ENCODE measurements at regions not wholly inside any gene's neighbourhood (a gene's known extent, or its start where the extent isn't known, plus 50 kb on each side); places are given as distances from the start of the nearest gene placed in this dataset.

GRCh38 chr18:51654488-51655326, 457.2 kb upstream of the MEX3C start:
- no peak for DNase-seq

DNA sequence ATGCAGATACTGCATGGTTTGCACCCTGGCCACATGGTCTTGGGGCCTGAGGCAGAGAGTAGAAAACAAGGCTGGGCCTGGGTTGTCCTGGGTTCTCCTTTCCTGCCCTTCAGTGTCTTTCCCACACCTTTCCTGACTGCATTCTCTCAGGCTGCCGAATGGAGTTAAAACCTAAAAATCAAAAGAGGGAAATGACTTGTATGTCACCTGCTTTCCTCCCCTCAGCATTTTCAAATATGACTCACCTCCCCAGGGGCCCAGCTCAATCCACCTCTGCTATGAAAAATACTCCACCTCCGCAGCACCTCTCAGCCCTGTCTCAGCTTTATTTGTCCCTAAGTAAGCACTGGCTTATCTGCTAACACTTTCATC, 457.8 kb upstream of the MEX3C start:
- no peak for DNase-seq

DNA sequence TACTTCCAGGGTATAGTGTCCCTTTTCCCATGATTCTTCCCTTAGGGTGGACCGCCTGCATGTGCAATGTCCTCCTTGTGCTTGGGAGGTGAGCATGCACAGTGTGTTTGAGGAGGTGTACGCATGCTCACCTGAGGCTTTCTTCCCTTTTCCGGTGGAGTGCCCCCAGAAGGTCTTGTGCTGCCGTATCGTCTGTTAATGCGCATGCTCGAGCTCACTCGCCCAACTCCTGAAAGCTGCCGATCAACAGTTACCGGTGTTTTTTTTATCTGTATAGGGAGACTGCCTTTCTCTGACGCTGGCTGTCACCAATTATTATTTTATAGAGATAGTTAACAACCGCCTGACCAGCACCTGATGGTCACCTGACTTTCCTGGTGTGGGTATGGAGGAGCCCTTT, 458.8 kb upstream of the MEX3C start:
- no peak for DNase-seq

DNA sequence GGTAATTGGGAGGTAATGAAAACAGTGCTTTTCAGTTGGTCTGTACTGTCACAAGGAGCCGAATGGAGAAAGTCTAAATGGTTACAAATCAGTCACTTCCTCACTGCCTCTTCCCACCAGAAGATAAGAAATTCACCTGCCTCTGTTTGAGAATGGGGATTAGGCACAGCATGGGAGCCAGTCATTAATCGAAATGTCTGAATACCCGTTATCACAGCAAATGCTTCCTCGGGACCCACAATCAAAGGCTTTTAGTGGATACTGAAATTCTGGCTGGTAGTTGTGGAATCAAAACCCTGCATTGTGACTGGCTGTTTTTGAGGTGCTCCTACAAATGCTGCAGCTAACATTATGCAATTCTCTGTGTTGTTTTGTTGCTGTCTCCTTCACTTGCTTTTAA, 461.0 kb upstream of the MEX3C start:
- no peak for DNase-seq

GRCh38 chr18:51659781-51660180, 462.3 kb upstream of the MEX3C start:
- DNase-seq, result no peak

- no peak for DNase-seq
These were observed 462.8 kb upstream of the MEX3C start for GRCh38 chr18:51660188-51660715.

GRCh38 chr18:51664236-51664635, 466.8 kb upstream of the MEX3C start:
- no peak for DNase-seq

DNA sequence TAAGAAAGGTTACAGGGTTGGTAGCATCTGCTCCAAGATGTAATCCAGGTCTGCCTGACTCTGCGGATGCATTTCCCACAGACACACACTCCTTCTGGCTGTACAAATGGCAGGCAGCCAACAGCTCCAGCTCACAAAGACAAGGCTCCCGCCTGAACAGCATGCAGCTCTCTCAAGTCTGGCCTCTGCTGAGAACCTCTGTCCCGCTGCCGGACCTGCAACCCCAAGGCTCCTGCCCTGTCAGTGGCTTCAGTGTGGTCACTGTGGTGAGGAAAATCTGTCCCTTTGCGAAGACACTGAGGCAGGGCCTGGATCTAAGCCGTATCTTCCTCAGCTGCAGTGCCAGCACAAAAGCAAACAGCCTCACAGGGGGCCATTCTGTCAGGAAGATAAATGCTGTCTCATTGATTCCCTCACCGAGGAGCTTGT, 469.3 kb upstream of the MEX3C start:
- no peak for DNase-seq

GRCh38 chr18:51668101-51668500, 470.6 kb upstream of the MEX3C start:
- peak; percentile 9 to 82 for DNase-seq

DNA sequence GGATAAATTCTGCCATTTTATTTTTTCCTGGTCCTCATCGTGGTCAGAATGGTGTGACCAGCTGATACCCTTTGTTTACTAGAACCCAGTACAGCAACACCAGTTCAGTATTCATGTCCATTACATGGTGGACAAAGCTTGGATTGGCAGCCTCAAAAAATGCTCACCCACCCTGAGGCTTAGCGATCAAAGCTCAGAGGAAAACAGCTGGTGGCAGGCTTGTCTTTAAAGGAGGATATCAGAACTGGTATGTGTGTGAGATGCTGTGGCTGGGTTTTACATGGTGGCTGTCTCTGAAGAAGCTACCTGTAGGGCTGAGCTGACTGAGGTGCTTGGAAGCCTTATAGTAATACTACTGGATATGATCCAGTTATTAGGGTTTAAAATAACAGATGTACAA, 471.1 kb upstream of the MEX3C start:
- no peak for DNase-seq

- DNase-seq, result no peak
These were observed 489.1 kb upstream of the MEX3C start for GRCh38 chr18:51686590-51686989.

DNA sequence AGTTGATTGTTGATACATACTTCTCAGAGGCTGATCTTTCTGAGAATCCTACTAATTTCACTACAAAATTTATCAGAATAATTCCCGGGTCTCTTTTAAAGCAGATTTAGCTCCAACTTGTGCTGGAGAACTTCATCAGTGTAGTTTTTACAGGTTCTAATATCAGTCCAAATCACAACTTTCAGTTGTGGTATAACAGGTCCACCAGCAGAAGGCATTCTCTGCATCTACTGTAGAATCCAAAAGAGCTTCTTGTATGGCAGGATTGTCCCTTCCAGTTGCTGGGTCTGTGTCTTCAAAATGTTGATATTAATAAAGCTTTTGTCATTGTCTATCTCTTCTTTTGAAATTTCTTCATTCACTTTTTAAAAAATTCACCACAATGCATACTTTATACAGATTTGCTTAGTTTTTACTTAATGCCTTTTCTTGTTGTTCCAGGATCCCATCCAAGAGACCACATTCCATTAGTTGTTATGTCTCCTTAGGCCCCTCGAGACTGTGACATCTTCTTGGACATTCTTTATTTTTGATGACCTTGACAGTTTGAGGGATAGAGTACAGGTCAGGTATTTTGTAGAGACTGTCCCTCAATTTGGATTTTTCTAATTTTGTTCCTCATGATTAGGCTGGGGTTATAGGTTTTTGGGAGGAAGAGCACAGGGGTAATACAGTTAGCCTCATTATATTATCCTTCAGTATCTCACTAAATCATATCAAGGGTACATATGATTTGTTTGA, 490.5 kb upstream of the MEX3C start:
- DNase-seq, result no peak

DNA sequence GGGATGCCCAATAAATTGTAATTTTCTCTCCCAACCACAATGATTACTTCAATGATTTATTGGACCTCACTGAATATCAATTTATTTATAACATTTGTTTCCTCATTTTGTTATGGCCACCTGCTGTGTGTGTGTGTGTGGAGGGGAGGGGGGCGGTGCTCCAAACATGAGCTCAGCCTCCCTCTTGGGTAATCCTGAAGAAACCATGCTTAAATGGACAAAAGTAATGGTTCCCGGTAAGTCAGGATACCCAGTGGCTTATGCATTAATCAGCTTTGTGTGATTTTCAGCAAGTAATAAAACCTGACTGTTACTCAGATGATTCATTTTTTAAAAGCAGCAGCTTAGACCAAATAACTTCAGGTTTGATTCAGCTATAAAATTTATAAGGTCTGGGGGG, 495.1 kb upstream of the MEX3C start:
- DNase-seq, result no peak

- no peak for DNase-seq
These were observed 513.9 kb upstream of the MEX3C start for GRCh38 chr18:51711298-51711889.

- no peak for DNase-seq
These were observed 515.3 kb upstream of the MEX3C start for GRCh38 chr18:51712821-51713220.

GRCh38 chr18:51716277-51716676, 518.8 kb upstream of the MEX3C start:
- no peak for DNase-seq

- no peak for DNase-seq
These were observed 523.9 kb upstream of the MEX3C start for GRCh38 chr18:51721388-51721787.

DNA sequence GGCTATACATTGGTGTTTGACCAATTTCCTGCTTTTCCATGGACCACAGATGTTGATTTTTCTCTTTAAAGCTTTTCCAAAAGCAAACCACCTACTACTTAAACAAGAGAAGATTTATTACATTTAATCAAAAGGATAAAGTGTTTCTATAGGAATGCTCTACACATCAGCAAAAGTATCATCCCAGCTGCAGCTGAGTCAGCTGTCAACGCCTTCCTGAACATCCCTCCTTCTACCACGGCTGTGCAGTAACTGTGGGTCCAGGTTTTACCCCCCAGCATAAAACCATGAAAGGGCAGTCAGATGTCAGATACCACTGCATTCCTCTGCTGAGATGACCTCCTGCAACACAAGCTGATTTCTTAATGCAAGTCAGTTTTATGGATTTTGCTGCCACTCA, 524.5 kb upstream of the MEX3C start:
- no peak for DNase-seq

- no peak for DNase-seq
These were observed 527.6 kb upstream of the MEX3C start for GRCh38 chr18:51724790-51725721.

DNA sequence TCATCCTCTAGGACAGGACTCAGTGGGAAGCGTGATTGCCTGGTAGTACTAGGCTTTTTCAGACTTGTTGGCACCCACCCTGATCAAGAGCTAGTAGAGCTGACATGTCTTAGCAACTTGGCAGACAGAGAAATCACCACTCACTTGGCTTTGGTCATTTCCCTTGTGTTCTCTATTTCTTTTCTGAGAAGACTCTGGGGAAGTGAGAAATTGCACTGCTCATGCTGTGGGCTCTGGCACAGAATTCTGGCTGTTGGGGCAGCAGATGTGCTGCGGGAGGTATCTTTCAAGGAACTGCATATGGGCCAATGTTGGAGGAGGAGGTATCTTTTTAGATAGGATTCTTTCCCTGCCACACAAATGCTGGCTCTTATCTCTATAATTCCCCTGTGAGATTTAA, 529.1 kb upstream of the MEX3C start:
- no peak for DNase-seq

- DNase-seq, result no peak
These were observed 530.3 kb upstream of the MEX3C start for GRCh38 chr18:51727780-51728179.

DNA sequence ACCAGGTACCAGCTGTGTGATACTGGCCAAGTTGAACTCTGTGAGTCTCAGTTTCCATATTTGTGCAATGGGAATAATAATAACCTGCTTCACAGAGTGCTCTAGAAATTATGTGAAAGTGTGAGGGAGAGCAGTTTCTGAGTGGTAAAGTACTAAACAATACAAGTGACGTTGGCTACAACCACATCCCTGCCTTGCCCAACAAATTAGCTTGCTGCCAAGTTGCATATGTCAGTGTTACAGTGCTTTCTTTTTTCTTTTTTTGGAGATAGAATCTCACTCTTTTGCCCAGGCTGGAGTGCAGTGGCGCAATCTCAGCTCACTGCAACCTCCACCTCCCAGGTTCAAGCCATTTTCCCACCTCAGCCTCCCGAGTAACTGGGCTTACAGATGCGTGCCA, 533.6 kb upstream of the MEX3C start:
- DNase-seq, result no peak

DNA sequence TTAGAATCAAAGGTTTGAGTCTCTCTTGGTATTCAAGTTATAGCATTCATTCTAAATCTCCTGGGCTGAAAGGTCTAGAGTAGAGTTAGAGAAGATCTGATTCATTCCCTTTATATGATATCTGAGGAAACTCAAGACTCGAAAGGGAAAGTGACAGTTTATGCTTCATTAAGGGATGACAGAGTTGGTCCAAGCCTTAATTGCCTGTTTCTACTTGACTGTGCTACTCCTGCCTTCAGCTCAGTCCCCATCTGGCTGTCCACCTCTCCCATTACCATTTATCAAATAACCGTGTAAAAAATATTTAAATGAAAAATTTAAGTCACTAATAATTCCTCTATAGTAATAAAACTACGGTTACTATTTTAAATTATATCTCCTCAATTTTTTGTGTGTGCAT, 537.1 kb upstream of the MEX3C start:
- DNase-seq, result no peak

All from inflammatory macrophage treated with lipopolysaccharide for 1 hour (primary cell).